ENCODE measurements at regions not wholly inside any gene's neighbourhood (a gene's known extent, or its start where the extent isn't known, plus 50 kb on each side); places are given as distances from the start of the nearest gene placed in this dataset.

GRCh38 chr6:169958510-169958909, 207.1 kb downstream of the ERMARD start:
- no peak for DNase-seq (ENCODE audit: low read depth in 2 of 3, low spot score in 2 of 3)

DNA sequence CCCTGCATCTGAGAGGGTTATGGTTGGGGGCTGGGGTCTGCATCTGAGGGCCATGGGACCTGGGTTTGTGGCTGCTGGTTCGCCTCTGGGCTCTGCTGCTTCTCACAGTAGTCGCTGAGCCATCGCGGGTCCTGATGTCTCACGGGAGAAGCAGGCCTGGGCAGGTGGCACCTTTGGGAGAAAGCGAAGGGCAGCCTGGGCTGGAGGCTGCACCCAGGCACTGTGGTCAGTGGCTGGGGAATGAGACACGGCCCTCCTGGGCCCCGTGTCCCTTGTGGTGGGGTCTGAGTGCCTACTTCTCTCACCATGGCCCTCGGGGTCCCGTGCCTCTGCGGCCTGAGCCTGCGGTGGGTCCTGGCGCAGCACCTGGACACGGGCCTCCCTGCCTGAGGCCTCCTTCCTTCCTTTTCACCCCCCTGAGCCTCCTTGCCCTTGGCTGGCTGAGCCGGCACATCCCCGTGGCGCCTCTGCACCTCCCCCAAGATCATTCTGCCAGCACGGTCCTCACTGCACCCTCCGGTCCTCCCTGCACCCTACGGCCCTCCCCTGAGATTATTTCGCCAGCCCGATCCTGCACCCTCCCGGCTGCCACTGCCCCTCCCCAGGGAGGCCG, 206.0 kb downstream of the ERMARD start:
- no peak for DNase-seq (ENCODE audit: low read depth in 2 of 3, low spot score in 2 of 3)

GRCh38 chr6:169956580-169956979, 205.2 kb downstream of the ERMARD start:
- no peak for DNase-seq (ENCODE audit: low read depth in 2 of 3, low spot score in 2 of 3)

DNA sequence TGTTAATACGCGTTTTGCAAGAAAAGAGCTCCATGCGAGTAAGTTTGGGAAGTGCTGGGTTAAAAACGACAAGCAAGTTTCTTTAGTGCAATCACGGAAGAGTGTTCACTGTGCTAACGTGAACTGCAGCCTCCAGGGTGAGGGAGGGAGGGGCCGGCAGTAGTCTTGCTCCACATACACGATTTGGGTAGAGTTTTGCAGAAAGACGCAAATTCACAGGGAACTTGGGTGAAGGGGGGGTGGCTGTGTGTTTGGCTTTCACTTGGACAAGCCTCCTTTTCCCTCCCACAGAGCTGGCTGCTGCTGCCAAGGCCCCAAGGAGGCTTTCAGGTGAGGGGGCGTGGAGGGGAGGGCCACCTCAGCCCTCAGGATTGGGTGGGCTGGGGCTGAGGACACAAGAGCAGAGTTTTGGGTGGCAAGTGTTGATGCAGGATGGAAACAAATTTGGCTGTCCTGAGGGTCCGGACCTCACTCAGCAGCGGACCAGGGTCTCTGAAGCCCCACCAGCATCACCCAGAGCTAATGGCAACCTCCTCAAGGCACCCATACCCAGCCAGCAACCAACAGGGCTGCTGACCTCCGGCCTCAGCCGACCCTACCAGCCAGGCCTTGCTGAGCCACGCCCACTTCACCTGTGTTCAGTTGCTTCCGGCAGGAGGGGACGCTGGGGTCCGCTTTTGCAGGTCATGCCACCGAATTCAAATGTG, 204.5 kb downstream of the ERMARD start:
- DNase-seq (ENCODE audit: low read depth in 2 of 3, low spot score in 2 of 3), result no peak

GRCh38 chr6:169954977-169955376, 203.6 kb downstream of the ERMARD start:
- no peak for DNase-seq (ENCODE audit: low read depth in 2 of 3, low spot score in 2 of 3)

GRCh38 chr6:169953686-169954085, 202.3 kb downstream of the ERMARD start:
- no peak for DNase-seq (ENCODE audit: low read depth in 2 of 3, low spot score in 2 of 3)

DNA sequence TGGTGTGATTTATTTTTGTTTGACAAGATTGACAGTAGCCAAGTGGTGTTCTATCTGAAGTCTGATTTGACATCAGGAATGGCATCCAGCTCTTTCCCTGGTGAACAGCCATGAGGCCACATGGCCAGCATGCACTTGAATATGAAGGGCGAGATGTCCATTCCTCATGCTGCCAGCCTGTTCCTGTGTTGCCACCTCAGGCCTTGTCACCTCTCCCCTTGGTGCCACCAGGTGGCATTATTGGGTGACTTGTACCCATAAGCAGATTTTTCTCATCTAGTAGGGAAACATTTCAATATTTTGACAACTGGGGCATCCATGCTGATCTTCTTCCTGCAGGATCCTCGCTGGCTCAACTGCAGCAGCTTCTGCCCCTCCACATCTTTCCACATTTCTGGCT, 199.1 kb downstream of the ERMARD start:
- no peak for DNase-seq (ENCODE audit: low read depth in 2 of 3, low spot score in 2 of 3)

- DNase-seq (ENCODE audit: low read depth in 2 of 3, low spot score in 2 of 3), result no peak
Measured at GRCh38 chr6:169949511-169950097, 198.2 kb downstream of the ERMARD start.

DNA sequence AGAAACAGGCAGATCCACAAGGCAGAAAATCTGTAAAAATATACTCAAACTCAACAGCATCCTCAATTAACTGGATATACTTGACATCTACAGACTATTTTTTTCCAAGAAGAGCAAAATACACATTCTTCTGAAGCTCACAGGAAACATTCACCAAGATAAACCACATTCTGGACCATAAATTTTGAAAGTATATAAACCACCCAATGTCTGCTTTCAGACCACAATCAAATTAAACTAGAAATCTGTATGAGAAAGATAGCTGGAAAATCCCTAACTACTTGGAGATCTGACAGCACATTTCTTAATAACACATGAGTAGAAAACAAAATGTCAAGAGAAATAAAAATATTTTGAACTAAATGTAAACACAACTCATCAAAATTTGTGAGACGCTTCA, 195.5 kb downstream of the ERMARD start:
- no peak for DNase-seq (ENCODE audit: low read depth in 2 of 3, low spot score in 2 of 3)

DNA sequence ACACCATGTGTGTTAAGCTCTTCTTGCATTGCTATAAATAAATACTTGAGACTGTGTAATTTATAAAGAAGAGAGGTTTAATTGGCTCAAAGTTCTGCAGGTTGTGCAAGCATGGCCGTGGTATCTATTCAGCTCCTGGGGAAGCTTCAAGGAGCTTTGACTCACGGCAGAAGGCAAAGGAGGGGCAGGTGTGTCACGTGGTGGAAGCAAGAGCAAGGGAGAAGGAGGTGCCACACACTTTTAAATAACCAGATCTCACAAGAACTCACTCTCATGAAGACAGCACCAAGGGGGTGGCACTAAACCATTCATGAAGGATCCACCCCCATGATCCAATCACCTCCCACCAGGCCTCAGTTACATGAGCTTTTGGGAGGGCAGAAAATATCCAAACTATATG, 193.7 kb downstream of the ERMARD start:
- no peak for DNase-seq (ENCODE audit: low read depth in 2 of 3, low spot score in 2 of 3)

- DNase-seq (ENCODE audit: low read depth in 2 of 3, low spot score in 2 of 3), result no peak
Measured at GRCh38 chr6:169944415-169944814, 193.0 kb downstream of the ERMARD start.

DNA sequence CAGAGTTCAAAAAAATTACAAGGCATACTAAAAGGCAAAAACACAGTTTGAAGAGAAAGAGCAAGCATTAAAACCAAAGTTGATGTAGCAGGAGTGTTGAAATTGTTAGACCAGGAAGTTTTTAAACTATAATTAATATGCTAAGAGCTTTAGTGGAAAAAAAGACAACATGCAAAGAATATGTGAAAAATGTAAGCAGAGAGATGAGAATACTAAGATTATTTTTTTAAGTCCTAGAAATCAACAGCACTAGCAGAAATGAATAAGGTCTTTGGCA, 192.6 kb downstream of the ERMARD start:
- DNase-seq (ENCODE audit: low read depth in 2 of 3, low spot score in 2 of 3), result no peak

DNA sequence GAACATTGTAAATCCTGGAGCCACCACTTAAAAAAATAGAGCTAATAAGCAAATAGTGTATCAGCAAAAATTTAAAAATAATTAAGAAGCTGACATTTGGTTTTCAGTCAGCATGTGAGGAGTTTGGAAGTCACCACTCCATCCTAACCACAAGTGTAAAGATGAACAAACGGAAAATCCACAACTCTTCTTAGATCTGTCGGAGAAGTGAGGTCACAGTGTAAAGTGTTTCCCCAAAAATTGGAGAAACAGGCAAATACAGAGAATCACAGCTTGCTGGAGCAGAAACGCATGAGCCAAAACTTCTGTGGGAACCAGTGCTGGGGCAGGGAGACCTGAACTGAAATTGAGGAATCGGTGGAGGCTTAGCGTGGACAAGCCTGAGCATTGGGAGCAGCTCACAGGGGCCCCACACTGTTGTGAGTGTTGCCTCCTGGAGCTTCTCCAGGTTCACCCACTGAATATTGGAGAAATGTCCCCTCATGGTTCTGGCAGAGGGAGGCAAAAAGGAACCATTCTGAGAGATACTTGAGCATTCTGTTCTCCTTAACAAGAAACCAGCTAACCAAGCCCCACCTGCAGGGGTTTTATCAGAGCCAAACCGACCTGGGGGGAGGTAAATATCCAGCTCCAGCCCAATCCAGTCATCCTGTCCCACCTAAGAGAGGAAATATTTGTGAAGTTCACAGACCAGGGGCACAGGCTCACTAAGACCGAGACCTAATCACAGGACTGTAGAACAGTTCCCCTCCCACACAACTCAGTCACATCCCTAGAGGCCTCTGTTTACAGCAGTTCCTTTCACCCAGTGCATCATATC, 192.0 kb downstream of the ERMARD start:
- no peak for DNase-seq (ENCODE audit: low read depth in 2 of 3, low spot score in 2 of 3)

- DNase-seq (ENCODE audit: low read depth in 2 of 3, low spot score in 2 of 3), result no peak
Measured at GRCh38 chr6:169942173-169942572, 190.8 kb downstream of the ERMARD start.

GRCh38 chr6:169940481-169941271, 189.3 kb downstream of the ERMARD start:
- no peak for DNase-seq (ENCODE audit: low read depth in 2 of 3, low spot score in 2 of 3)

GRCh38 chr6:169939554-169940164, 188.2 kb downstream of the ERMARD start:
- no peak for DNase-seq (ENCODE audit: low read depth in 2 of 3, low spot score in 2 of 3)

GRCh38 chr6:169938731-169939130, 187.3 kb downstream of the ERMARD start:
- no peak for DNase-seq (ENCODE audit: low read depth in 2 of 3, low spot score in 2 of 3)

DNA sequence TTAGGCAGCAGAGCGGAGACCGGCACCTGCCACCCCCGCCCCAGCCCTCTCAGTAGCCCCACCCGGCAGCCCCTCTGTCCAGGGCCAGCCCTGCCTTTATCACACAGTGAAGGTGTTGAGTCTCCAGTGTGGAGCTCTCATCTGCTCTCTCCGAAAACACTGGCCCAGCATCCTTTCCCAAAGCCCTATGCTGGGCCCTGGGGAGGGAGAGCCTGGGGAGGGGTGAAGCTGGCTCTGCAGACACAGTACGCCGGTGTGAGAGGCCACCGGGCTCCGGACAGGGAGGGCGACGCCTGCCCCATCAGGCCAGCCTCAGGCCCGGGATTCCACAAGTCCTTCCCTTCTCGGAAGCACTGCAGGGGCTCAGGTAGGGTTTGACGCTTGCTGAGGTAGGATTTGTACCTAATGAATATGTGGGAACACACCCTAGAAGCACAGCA, 186.9 kb downstream of the ERMARD start:
- DNase-seq (ENCODE audit: low read depth in 2 of 3, low spot score in 2 of 3), result no peak

DNA sequence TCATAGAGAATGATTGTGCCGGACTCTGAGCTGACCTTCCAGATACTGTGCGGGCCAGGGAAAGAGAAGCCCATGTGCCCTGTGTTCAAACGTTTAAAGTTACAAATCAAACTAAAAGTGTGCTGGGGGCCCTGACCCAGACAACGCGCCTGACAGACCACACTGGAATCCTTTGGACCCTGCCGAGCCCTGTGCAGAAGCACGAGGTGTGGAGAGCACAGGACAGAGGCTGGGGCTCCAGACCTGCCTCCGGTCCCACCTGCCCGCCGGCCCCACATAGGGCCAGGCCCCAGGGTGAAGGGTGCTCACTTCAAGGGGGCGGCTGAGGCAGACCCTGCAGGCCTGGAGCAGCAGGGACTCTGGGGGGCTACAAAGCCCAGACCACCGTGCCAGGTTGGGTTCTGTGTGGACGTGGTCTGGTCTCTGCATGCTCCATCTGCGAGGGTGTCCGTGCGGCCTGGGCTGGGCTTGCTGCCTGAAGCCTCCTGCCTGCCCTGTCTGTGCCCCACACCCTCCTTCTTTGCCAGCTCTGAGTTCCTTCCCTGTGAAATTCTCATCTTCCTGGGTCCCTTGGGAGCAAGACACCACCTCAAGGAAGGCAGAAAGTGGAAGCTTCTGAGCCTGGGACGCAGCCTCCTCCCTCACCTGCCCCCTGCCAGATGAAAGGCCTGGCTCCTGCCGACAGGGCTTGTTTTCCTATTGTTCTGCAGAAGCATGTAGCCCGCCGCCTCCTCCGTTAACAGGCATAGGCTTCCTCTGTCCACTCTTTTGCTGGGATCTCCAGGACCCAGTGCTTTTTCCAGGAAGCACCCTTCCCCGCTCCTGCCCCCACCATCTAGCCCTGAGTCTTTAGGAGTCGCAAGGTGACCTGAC, 186.2 kb downstream of the ERMARD start:
- no peak for DNase-seq (ENCODE audit: low read depth in 2 of 3, low spot score in 2 of 3)
